Brain microvascular endothelial cell (primary cell): ENCODE measurements at regions not wholly inside any gene's neighbourhood (a gene's known extent, or its start where the extent isn't known, plus 50 kb on each side); places are given as distances from the start of the nearest gene placed in this dataset.

Experiments
- DNase-seq: peaks from one replicate; pipeline ENCODE4 v3.0.0-alpha.2; 2020
- H3K27ac ChIP-seq: fragments of 250-450 bp; sonication (Bioruptor Pico); 2 replicates; pipeline ENCODE4 v1.5.1; 2020; ENCODE audit warnings: mild to moderate bottlenecking, moderate library complexity
- H3K27me3 ChIP-seq: fragments of 250-450 bp; sonication (Bioruptor Pico); replicated peaks from 2 replicates; pipeline ENCODE4 v1.5.1; 2020; ENCODE audit warnings: mild to moderate bottlenecking
- H3K36me3 ChIP-seq: fragments of 250-450 bp; sonication (Bioruptor Pico); replicated peaks from 2 replicates; pipeline ENCODE4 v1.5.1; 2020; ENCODE audit warnings: mild to moderate bottlenecking
- H3K4me3 ChIP-seq: 2 replicates; pipeline ENCODE4 v1.5.1; 2011; ENCODE audit warnings: low read depth, mild to moderate bottlenecking, control low read depth, low read length, moderate library complexity
- CTCF ChIP-seq: IDR thresholded peaks from 2 replicates; pipeline ENCODE4 v1.5.1; 2011; ENCODE audit warnings: low read depth, mild to moderate bottlenecking, moderate library complexity, low read length, control low read depth, inconsistent platforms; ENCODE audit errors: missing control alignments
- in situ Hi-C: cut with HindIII; loops from 2 replicates; pipeline ENCODE4 v1.10.0; 2017; ENCODE audit warnings: low sequenced_read_pairs, low pct_ligation_motif_present

- H3K27ac ChIP-seq, result peak overlapping the region; percentile 60
- in situ Hi-C loops, result no loop called here
- no peak for TF ChIP-seq CTCF
- H3K4me3 ChIP-seq, result no peak overlapping the region
- H3K36me3 ChIP-seq, result no peaks in the 10 kb centered on the region
- peak; percentile 81 for DNase-seq
- no peaks in the 10 kb centered on the region for H3K27me3 ChIP-seq
These were observed 173.7 kb downstream of the AREG start for GRCh38 chr4:74618659-74619058.

- no peaks in the 10 kb centered on the region for H3K36me3 ChIP-seq
- H3K4me3 ChIP-seq, result no peak overlapping the region
- in situ Hi-C loops, result no loop called here
- peak; percentile 59 for DNase-seq
- no peak for TF ChIP-seq CTCF
- H3K27ac ChIP-seq, result peak overlapping the region; percentile 60
- H3K27me3 ChIP-seq, result no peaks in the 10 kb centered on the region
These were observed 174.2 kb downstream of the BTC start for GRCh38 chr4:74619931-74620702.

- no peak for DNase-seq
- H3K36me3 ChIP-seq, result no peaks in the 10 kb centered on the region
- H3K4me3 ChIP-seq, result no peak overlapping the region
- H3K27me3 ChIP-seq, result no peaks in the 10 kb centered on the region
- TF ChIP-seq CTCF, result no peak
- in situ Hi-C loops, result no loop called here
- peak overlapping the region; percentile 60 for H3K27ac ChIP-seq
These were observed 172.7 kb downstream of the BTC start for GRCh38 chr4:74621616-74622015.

- Histone ChIP-seq H3K27me3 (no peaks in the 10 kb centered on the region), H3K4me3 (no peak overlapping the region), H3K36me3 (no peaks in the 10 kb centered on the region), H3K27ac (no peak overlapping the region)
- peak; percentile 59 for TF ChIP-seq CTCF
- in situ Hi-C loops, result no loop called here
- peak; percentile 64 for DNase-seq
These were observed 171.3 kb downstream of the BTC start for GRCh38 chr4:74623041-74623440.

- H3K36me3 ChIP-seq, result no peaks in the 10 kb centered on the region
- in situ Hi-C loops, result no loop called here
- H3K4me3 ChIP-seq, result no peak overlapping the region
- DNase-seq, result peak; percentile 71
- no peak for TF ChIP-seq CTCF
- H3K27me3 ChIP-seq, result no peaks in the 10 kb centered on the region
- peak overlapping the region; percentile 77 for H3K27ac ChIP-seq
These were observed 169.8 kb downstream of the BTC start for GRCh38 chr4:74624351-74625151.
